Germinal center (tissue), 1 donor: ENCODE measurements at regions not wholly inside any gene's neighbourhood (a gene's known extent, or its start where the extent isn't known, plus 50 kb on each side); places are given as distances from the start of the nearest gene placed in this dataset.
"Not testable (repeated sequence)": the region's sequence is repeated elsewhere in the genome, so short reads cannot be mapped to it uniquely, and the experiment has no call there.

ENCODE experiments used
- DNase-seq: peaks from one replicate; pipeline ENCODE4 v3.0.0; 2012; ENCODE audit warnings: mixed read lengths, low spot score

GRCh38 chr4:24208691-24209090 lies 318.8 kb upstream of the PPARGC1A start:
- DNase-seq = no peak

GRCh38 chr4:24204708-24205107 lies 314.9 kb upstream of the PPARGC1A start:
- DNase-seq = not testable (repeated sequence)

DNA sequence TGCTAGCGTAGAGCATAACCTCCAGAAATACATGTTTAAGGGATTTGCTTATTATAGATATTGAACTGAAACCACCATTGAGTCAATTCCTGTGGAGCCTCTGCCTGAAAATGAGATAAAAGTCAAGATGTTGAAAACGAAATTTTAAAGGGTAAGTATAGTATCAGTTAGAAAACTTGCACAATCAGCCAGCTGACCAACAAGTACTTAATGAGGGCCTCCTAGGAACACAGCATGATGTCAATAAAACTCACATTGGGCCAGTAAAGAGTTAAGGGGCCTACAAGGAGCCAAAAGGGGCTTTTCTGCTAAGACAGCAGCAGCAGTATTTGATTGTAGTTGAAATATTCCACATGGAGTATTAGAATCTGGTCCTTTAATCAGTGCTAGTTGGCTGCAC lies 314.1 kb upstream of the PPARGC1A start:
- no peak for DNase-seq

DNA sequence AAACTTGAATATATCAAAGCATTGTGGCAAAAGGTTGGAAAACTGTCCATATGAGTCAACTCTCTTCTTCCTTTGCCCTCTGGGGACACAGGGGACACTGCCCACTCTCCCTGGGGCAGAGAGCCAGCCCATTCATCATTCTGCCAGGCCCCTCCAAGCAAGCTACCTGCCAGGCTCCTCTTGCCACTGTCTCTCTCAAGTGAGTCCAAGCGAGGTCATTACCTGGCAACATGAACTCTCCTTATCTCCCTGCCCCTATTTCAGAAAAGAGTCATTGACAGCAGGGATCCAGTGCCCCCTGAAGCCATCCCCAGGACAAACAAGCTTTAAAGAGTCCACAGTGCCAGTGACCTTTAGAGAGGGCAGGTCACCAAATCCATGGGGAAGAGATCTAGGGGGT lies 312.7 kb upstream of the PPARGC1A start:
- DNase-seq = no peak

- no peak for DNase-seq
Observed at GRCh38 chr4:24197955-24198354, 308.1 kb upstream of the PPARGC1A start.

DNA sequence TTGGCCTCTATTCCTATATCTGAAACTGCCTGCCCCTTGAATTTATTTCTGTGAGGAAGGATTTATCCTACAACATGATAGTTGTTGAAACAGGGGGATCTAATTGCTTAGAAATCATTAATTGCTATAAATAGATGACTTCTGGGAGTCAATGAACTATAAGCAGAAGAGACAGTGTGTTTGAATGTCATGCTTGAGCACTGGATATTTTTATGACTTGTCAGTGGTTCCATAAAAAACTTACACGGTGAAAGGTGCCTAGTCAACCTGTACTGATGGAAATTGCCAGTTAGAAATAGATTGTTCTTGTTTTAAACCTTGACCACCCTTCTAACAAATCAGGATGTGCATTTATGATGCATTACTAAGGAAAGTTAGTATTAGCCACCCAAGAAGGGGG lies 306.9 kb upstream of the PPARGC1A start:
- DNase-seq = no peak

DNA sequence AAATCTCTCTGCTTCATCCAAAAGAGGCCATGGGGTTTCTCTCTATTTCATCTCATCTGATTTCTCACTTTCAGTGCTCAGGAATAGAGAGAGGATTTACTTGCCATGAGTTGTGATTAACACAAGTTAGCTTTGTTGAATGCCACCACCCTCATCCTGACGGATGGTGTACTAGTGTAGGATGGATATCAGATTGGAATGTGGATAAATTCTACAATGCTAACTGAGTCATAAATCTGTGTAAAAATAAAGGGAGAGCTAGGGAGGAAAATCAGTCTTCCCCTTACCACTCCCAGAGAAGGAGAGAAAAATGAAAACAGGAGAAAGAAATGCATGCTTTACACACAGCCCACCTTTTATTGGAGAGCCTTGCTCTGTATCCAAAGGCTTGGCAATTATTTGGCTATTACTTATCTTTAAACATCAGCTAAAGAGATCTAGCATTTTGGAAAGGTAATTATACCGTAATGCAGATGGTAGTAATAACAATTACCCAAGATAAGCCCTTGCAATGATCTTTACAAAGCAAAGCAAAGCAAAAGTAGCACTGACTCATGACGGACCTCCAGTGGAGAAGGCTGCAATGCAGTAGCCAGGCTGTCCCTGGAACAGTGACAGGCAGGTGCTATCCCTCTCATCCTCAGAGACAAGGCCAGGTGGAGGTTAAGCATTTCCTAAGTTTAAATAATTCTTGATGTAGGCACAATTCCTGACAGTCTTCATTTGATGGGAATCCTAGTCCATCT lies 306.3 kb upstream of the PPARGC1A start:
- no peak for DNase-seq

DNA sequence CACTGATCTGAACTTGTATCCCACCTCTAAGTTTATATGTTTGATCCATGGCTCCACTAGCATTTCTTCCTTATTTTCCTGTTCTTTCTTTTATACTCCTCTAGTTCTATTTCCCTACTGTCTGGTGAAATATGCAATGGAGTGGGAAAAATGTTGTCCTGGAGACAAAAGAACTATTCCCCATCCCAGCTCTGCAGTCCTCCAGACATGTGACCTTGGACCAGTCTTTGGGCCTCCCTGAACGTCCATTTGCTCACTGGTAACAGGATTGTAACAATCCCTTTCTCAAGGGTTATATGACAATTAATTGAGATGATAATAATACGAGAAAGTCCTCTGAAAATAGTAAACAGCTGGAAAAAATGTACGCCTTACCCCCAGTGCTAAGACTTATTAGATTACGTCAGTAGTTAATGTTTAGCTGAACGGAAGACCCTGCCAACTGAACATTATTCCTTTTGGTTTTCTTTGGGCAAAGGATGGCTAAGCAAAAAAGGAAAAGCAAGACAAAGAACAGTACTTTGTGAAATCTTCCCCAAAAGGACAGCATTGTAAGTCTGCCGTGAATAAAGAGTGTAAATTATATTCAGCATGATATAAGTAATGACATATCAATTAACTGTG lies 302.3 kb upstream of the PPARGC1A start:
- no peak for DNase-seq

GRCh38 chr4:24190761-24191695 lies 301.2 kb upstream of the PPARGC1A start:
- DNase-seq = no peak

DNA sequence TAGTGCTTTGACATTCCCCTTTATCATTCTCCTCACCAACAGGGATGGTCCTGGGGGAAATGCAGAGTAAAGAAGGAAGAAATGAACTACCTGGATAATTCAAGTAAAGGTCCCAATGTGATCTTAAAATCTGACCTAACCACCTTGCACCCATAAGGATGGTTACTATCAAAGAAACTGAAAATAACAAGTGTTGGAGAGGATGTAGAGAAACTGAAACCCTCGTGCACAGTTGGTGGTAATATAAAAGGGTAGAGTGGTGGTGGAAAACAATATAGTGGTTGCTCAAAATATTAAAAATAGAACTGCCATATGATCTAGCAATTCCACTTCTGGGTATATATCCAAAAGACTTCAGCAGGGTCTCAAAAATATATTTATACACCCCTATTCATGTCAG lies 298.6 kb upstream of the PPARGC1A start:
- DNase-seq = no peak

DNA sequence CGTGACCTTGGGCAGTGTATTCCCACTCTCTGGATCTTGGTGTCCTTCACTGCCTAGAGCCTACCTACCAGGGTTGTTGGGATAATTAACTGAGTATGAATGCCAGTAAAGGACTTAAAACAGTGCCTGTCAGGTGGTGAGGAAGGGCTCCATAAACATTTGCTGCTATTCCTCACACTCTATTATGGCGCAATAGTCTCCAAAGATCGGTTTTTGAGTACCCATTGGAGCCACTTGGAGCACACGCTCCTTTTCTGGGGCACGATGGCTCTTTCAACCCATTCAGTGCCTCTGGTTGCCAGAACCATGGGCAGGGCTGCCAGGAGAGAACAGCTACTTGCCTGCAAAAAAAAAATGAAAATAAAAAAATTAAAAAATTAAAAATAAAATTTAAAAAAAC lies 296.6 kb upstream of the PPARGC1A start:
- no peak for DNase-seq

GRCh38 chr4:24181005-24181404 lies 291.2 kb upstream of the PPARGC1A start:
- DNase-seq = no peak

GRCh38 chr4:24180586-24180985 lies 290.7 kb upstream of the PPARGC1A start:
- DNase-seq = no peak

DNA sequence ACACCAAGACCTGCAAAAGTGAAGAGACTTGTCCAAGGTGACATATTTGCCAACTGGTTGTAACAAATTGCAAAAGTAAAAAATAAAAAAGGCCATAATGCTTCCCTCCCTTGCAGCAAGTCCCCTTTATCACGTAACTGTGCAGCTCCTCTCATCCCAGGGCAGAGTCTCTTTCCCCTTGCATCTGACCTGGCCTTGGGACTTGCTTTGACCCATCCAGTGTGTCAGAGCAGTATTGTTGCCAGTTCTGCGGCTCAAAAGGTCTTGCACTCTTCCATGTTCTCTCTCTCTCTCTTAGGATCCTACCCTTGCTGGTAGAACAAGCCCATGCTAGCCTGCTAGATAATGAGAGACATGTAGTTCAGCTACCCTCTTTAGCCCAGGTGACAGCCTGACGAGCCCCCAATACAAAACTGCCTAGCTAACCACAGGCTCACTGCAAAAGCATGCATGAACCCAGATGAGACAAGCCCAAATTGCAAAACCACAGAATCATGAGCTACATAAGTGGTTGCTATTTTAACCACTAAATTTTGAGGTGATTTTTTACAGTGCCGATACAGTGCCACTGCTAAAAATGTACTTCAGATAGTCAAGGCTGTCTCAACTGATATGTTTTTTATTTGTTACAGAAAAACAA lies 289.5 kb upstream of the PPARGC1A start:
- no peak for DNase-seq

- DNase-seq = not testable (repeated sequence)
Observed at GRCh38 chr4:24177443-24177842, 287.6 kb upstream of the PPARGC1A start.

DNA sequence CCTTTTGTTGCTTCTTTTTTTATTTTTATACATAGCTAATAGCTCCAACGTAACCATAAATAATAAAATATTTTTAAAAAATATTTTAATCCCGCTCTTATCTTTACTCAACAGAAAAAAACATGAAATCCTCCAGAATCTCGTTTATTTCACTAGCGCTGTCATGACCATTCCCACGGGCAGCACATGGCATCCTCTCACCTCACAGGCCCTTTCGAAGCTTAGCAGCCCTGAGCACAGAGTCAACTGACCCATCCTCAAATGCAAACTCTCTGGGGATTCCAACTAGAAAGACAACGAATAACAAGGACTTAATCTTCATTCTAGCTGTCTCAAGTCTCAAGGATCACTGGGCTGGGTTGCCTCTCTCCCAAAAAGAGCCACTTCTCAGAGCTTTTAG lies 285.9 kb upstream of the PPARGC1A start:
- DNase-seq = no peak

DNA sequence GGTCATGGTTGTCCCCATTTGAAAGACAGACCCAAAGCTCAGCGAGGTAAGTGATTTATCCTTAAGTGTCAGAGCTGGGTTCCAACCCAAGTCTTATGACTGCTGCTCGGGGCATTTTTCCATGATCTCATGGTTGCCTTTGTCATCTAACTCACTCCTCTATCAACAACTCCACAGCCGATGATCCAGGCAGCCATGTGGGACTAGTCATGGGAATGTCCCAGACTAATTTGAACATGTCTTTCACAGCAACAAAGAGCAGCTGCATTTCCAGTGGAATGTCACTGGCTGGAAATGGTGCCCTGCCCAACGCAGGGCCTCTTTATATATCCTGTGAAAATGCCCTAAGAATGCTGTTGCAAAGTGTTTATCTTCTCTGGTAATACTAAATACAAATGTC lies 284.8 kb upstream of the PPARGC1A start:
- DNase-seq = no peak

- DNase-seq = no peak
Observed at GRCh38 chr4:24172406-24172805, 282.6 kb upstream of the PPARGC1A start.

GRCh38 chr4:24169956-24170355 lies 280.1 kb upstream of the PPARGC1A start:
- DNase-seq = no peak

- no peak for DNase-seq
Observed at GRCh38 chr4:24168658-24169057, 278.8 kb upstream of the PPARGC1A start.

DNA sequence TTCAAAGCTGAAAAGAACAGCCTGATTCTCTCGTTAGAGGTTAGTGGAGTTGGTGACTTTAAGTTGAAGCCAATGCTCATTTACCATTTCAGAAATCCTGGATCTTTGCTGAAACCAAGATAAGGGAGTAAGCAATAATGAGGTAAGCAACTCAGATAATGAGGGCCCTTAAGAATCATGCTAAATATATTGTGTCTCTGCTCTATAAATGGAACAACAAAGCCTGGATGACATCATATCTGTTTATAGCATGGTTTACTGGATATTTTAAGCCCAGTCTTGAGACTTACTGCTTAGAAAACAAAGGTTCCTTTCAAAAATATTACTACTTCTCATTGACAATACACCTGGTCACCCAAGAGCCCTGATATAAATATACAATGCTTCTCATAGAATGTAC lies 276.7 kb upstream of the PPARGC1A start:
- no peak for DNase-seq

- DNase-seq = no peak
Observed at GRCh38 chr4:24164797-24165196, 274.9 kb upstream of the PPARGC1A start.
